ENCODE measurements at regions not wholly inside any gene's neighbourhood (a gene's known extent, or its start where the extent isn't known, plus 50 kb on each side); places are given as distances from the start of the nearest gene placed in this dataset.

DNA sequence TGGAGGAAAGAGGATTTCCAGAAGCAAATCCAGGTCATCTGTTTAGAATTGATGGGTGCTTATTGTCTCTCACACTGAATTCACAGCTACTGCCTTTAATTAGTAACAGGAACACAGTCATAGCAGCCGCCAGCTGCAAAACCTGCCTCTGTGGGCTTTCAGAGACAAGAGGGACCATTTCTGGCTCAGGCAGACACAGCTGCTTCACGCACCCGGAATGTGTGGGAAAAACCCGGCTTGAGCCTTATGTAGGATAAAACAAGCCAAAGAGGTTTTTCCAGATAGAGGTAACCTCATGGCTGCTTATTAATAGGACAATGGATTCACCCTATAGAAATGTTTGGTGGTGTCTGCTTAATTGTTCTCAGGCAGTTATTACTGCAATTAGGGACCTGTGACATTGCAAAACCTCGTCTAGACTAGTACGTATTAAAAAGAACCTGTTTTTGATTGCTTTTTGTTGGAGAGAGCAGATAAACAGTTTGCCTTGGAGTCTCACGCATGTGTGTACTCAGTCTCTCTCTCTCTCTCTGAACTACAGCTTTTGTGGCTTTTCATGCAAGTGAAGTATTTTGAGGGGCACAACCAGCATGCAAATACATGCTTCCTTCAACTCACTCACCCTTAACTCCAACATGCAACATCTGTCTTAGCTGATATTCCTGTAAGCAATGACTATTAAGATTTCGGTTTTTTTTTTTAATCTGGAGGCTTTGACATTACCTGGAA, 302.7 kb downstream of the PLK2 start:
- DNase-seq (ENCODE audit: extremely low read depth, low read depth, low spot score), result no peak

DNA sequence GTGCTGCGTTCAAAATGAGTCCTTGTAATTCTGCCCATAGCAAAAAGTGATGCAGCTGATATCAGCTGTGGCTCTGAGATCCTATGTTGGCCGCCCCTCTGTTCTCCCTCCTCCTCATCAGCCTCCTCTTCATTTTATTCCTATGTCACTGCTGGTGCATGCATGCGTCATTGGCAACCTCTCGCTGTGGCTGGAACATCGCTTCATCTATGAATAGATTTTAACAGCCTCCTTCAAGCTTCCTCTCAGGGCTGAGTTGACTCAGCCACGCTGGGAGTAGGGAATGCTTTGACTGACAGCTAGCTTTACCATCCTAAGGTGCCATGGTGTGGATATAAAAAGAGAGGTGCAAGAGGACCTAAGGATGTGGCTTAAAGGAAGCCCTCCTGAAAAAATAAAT, 303.5 kb downstream of the PLK2 start:
- DNase-seq (ENCODE audit: extremely low read depth, low read depth, low spot score), result no peak

DNA sequence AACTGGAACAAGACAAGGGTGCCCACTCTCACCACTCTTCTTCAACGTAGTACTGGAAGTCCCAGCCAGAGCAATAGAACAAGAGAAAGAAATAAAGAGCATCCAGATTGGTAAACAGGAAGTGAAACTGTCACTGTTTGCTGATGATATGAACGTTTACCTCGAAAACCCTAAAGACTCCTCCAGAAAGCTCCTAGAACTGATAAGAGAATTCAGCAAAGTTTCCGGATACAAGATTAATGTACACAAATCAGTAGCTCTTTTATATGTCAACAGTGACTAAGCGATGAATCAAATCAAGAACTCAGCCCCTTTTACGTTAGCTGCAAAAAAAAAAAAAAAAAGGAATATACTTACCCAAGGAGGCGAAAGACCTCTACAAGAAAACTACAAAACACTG, 306.6 kb downstream of the PLK2 start:
- DNase-seq (ENCODE audit: extremely low read depth, low read depth, low spot score), result no peak

DNA sequence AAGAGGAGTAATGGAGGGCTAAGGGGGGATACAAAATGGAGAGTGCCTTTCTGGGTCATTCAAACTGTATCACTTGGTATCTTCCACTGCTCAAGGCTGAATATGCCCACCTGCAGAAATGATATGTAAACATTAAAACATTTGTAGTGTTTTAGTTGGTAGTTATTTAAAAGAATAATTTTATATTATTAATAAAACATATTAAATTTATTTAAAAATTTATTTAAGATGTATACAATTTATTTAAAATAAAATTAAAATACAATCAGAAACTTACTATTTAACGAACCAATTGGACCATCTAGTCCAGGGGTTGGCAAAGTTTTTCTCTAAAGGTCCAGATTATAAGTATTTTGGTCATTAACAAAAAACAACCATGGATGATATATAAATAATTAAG, 308.5 kb downstream of the PLK2 start:
- no peak for DNase-seq (ENCODE audit: extremely low read depth, low read depth, low spot score)

DNA sequence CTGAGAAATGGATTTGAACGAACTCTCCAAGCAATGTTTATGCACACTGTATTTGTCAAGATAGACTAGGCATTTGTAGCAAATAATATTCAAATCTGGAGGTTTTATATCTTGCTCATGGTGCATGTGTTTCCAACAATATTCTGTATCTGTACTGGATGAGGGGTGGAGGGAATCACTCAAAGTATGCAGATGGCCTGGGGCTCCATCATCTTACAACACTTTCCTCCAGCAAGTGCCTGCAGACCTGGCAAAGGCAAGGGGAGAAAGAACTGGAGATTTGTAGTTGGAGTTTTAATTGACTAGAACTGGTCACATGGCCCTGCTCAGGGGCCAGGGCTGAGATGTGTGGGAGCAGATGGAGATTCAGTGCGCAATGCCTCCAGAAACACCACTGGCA, 309.0 kb downstream of the PLK2 start:
- DNase-seq (ENCODE audit: extremely low read depth, low read depth, low spot score), result no peak

DNA sequence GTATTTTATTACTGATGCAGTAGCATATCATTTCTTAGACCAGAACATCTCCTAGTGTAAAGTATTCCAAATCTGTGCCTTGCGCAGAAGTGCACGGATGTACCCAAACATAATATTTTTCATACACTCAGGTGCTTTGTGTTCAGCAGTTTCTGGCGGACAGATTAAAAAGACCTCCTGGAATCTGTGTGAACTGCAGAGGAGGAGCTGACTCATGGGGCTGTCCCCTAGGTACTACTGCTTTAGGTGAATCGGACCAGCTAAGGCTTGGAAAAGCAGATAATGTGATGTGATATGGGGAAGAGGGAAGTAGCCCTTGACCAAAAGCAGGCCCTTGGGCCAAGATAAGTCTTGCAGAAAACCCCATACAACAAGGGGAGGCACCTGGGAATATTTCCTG, 310.1 kb downstream of the PLK2 start:
- DNase-seq (ENCODE audit: extremely low read depth, low read depth, low spot score), result no peak

DNA sequence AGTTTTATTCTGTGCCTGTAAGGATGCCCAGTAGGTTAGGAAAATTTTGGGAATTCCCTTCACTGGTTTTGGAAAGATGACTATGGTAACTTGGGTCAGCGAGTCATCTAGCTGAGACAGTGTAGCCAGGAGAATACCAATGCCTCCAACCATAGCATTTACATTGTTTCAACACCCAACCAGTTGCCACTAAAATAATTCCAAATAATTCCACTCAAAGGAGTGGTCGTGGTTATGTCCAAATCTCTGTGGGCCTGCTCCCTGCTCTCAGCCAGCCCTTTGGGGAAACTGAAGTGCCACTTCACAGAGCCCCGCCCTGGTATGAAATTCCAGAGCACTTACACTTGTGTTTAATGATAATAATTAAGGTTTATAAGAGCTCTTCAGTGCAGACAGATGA, 310.5 kb downstream of the PLK2 start:
- no peak for DNase-seq (ENCODE audit: extremely low read depth, low read depth, low spot score)

DNA sequence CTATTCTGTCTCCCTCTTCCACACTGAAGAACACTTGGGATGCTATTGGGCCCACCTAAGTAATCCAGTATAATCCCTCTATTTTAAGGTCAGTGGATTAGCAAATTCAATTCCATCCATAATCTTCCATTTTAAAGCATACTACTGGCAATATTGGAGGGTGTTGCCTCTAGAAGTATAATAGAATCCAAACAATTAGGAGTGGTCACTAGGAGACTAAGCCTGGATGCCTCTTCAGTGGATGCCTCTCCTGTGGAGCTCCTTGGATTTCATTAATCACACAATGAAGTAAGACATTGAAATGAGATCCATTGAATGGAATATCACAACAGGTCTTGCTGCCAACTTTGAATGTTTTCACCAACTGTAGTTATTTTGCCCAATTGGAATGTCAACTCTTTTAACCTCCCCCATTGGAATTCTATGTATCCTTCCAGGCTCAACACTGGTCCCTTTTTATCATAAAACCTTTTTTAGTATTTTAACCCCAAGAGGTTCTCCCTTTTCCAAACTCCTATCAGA, 311.6 kb downstream of the PLK2 start:
- DNase-seq (ENCODE audit: extremely low read depth, low read depth, low spot score), result no peak

DNA sequence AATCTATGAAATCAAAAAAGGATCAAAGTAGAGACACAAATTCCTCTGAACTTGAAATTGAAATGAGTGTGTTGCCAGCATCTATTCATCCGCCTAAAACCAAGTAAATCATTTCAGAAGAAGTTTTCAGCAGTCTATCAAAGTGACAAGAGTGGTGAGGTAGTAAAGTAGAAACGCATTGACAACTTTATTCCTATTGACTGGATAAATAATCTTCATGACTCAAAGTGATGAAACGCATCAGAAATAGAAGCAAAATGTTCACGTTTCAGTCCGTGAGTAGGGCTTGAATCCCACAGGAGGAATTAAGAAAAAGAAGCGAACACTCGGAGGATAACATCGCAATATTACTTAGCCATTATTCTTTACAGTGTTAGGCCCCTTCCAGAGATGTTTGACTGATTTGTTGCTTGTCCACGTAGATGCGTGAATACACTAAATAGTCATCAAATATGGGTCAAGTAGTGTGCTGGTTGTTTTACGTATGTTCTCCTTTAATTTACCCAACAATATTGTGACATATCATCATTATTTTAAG, 314.4 kb downstream of the PLK2 start:
- no peak for DNase-seq (ENCODE audit: extremely low read depth, low read depth, low spot score)

DNA sequence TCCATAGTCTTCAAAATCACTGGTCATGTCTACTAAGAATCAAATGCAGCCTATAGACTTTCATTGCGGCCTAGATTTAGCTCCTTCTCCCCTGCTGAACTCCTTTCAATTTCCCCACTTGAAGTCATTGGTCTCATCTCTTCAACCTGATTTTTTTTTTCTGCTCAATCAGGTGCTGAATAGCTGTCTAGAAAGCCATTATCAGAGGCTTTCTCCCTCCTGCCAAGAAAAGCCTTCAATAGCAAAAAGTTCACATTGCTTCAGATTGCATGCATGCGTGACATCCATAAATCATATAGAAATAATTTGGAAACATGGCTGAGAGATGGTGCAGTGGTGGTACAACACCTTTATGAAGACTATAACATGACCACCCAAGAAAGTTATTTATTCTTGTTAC, 316.2 kb downstream of the PLK2 start:
- no peak for DNase-seq (ENCODE audit: extremely low read depth, low read depth, low spot score)

DNA sequence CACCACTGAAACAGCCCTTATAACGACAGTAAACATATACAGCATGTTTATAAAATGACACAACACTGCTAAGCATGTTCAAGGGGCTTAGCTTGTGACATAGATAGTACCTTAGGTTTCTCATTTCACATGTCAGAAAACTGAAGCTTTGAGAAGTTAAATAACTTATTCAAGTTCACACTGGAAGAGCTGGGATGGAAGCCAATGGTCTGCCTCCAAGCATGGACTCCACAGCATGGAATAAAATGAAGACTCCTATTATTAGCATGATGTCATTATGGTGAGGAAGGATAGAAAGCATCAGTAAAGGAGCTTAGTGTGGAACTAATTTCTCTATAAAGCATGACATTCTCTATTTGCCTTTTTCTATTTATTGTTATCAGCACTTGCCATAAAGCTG, 316.7 kb downstream of the PLK2 start:
- DNase-seq (ENCODE audit: extremely low read depth, low read depth, low spot score), result no peak

DNA sequence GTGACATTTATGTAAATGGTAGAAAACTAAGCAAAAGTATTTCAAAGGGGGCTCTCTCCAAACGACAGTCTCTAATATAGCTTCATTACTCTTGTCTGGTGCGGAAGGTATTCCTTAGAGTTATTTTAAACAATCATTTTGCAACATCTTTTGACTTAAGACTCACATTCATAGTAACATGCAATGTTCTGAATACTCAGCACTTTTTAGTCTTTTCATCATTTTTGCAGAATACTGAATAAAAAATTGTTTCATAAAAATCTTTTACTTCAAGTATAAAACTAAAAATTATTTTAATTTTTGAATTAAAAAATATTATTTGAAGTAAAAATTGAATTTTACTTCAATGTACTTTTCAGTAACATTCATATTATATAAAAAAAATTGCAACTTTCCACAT, 321.1 kb downstream of the PLK2 start:
- DNase-seq (ENCODE audit: extremely low read depth, low read depth, low spot score), result no peak

DNA sequence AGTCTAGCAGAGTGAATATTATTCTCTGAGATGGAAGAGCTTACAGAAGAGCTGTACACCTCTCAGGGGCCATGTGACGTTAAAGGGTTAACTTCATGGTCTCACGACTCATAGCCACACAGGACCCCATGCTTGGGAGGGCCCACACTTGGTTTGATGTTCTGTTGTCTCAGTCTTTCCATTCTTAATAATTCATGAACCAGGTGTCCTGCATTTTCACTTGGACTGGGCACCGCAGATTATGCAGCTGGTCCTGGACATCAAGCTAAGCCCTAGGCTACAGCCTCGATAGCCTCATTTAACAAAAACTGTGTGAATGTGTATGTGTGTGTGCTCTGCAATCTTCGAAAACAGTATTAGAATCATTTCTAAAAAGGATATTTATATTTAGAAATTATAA, 323.5 kb downstream of the PLK2 start:
- no peak for DNase-seq (ENCODE audit: extremely low read depth, low read depth, low spot score)

DNA sequence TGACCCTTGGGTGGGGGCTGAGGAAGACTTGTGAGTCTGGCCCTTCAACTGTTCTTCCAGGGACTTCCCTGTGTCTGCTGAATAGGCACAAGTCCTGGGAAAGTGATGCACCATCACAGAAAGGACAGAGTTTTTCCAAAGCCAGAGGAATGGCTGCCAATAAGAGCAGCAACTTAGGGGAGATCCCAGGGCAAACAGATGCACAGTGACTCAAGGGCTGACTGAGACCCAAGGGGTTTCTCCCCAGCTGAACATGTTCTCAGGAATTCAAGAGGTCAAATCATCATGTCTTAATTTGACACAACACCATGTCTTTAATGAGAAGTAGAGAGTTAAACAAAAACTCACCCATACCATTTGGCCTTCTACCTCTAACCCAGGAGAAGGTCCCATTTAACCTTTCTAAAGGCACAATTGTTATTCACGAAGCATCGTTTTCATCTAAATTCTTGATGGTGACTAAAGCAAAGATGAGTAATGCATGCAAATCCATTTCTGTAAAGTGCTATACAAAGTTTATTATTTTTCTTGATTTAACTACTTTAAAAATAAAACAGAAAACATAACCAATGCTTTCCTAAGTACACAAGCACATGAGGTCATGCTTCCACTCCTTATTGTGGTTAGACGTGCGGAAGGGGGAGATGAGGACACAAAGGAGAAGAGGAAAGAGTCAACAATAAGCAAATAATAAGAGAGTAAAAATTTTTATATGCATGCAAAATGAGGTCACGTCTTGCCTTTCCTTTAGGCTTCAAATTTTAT, 324.1 kb downstream of the PLK2 start:
- DNase-seq (ENCODE audit: extremely low read depth, low read depth, low spot score), result no peak

DNA sequence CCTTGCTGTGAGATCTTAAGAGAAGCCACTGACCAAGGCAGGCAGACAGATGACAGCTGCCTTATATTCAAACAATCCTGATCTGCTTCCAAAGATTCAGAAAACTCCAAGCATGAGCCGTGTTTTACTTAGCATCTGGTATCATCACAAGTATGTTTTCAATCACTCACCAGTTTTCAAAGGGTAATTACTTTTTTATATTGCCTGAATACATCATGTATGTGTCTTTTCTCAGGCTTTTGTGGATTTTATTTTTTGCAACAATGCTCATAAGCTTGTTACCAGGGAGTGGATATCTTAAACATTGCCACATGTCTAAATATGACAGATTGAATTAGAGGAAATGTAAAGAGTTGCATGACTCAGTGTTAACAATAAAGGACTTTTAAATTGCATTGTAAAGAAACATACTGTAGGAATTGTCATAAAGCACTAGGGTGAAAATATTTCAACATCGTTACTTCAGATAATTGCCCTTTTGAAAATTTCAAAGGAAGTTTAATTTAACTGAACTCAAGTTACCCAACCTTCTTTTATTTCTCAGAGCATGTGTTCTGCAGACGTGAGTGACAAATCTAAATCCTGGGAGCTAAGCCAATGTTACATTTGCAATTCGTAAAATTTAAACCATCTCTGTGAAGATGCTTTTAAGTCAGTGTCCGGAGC, 326.1 kb downstream of the PLK2 start:
- no peak for DNase-seq (ENCODE audit: extremely low read depth, low read depth, low spot score)

DNA sequence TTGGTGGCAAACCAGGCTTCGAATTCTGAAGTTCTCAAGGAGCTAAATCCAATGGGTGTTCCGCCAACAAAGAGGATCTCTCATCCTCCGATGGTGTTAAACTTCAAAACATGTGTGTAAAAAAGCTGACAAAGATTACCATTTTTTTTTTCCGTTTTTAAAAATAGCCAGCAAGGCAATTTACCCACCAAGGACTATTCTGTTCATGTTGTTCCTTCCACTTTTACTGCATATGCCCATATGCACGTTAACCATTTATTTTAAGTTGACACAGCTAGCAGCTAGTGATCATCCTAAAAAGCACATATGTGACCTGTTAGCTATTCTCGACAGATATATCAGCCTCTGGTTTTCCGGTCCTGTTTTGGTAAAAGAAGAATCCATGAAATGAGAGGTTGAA, 326.7 kb downstream of the PLK2 start:
- DNase-seq (ENCODE audit: extremely low read depth, low read depth, low spot score), result no peak

DNA sequence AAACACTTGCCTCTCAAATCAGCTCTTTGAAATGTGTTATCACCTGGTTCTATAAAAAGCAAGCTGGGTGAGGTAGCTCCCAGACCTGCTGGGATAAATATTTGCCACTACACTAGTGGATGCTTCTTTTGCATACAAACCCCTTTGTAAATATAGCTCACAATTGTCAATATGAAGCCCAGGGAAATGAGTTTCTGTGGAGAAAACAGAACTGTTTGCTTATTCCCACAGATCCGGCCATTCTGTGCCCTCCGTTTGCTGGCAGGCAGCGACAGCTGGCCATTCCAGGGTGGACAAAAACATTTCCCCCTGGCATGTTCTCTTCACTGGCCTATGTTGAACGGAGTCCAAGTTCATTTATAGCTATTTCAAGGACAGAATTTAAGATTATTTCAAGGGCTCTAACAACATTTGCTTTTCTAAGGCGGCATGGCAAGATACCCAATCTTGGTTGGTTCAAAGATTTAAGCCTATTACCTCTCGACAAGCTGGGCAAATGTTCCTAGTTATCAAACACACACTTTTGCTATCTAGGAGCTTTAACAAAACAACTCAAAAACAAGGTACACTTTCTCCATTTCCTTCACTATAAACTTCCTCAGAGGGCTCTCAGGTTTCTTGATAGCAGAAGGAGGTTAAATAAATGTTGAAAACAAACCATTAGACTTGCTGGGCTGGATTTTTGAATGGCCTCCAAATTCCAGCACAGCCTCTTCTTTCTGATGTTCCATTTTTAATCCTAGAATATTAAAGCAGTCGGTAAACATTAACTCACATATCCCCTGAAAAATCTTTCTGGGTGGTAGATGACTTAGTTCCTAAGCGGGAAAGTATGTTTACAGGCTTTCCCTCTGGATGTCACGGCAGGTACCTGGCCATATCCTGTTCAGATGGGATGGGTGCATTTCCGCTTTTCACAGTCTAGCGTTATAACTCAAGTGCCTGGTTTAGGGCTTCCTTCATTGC, 332.3 kb downstream of the PLK2 start:
- DNase-seq (ENCODE audit: extremely low read depth, low read depth, low spot score), result no peak

DNA sequence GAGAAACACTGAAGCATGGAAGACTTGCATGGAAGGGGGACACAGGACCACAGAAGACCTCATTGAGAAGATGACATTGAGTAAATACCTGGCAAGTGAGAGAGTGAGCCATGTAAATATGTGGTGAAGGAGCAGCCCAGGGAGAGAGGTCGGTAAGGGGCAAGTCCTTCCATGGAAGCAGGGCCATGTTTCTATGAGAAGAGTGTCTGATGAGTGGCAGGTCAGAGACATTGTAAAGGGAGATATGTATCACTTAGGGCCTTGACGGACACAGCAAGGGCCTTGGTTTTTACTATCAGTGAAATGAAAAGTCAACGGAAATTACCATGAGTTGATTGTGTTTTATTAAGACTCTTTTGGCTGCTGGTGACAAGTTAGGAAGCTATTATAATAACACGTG, 336.4 kb downstream of the PLK2 start:
- DNase-seq (ENCODE audit: extremely low read depth, low read depth, low spot score), result no peak

DNA sequence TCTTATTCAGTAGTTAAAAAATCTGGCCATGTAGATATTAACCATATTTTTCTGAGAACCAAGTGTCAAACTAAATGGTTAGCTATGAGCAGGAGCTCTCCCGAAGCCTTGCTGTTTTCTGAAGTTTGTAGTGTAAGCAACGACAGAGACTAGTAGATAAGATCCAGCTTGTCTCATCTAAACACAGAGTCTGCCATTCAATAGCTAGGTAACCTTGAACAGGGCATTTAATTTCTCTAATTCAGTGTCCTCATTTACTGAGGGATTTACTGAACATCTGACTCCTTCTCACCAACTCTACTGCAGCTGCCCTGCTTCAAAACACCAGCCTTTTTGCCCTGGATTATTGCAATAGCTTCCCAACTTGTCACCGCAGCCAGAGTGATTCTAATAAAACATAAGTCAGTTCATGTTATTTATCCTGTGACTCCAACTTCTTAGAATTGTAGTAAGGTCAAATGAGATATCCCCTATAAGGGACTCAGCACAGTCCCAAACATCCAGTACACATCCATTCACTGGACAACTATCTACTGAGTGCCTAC, 337.0 kb downstream of the PLK2 start:
- no peak for DNase-seq (ENCODE audit: extremely low read depth, low read depth, low spot score)

DNA sequence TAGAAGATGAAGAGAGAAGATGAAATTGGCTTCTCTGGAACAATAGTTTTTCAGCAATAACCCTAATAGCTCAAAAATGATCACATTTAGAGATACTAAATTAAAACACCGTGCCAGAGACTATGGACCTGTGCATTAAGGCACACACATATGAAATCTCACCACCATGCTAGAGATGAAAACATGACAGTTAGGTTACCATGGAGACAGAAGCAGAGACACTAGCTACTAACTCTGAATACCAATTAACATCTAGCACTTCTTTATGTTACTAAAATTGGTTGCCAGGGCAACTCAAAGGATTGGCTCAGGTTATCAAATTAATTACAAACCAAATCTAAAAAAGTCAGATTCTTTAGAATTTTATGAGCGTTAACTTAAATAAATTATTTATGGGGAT, 337.7 kb downstream of the PLK2 start:
- no peak for DNase-seq (ENCODE audit: extremely low read depth, low read depth, low spot score)
